Caco-2 (cell line): ENCODE measurements at regions not wholly inside any gene's neighbourhood (a gene's known extent, or its start where the extent isn't known, plus 50 kb on each side); places are given as distances from the start of the nearest gene placed in this dataset.
"Not testable (repeated sequence)": the region's sequence is repeated elsewhere in the genome, so short reads cannot be mapped to it uniquely, and the experiment has no call there.

Experiments used
- BruUV-seq: library from RNA; stranded (reverse); fragments of 400-500 nt; replicated peaks from 2 replicates; lab custom pipeline; 2021; lab: Mats Ljungman, UMichigan
- CTCF ChIA-PET: fragments of 300-600 bp; sonication (Branson Sonifier 250); formaldehyde crosslinking; loops from one replicate; lab custom pipeline; 2022; ENCODE audit warnings: antibody characterized with exemption; lab: Charles Lee
- POLR2A ChIA-PET: fragments of 300-600 bp; sonication (Branson Sonifier 250); formaldehyde crosslinking; loops from one replicate; lab custom pipeline; 2022; ENCODE audit warnings: antibody characterized with exemption; lab: Charles Lee
- DNase-seq, 2 experiments: peaks; one replicate each; pipeline versions ENCODE4 v3.0.0 to v3.0.0-alpha.2; 2020 to 2022
- H3K27me3 ChIP-seq: replicated peaks from 2 replicates; pipeline ENCODE4 v1.6.0; 2011; ENCODE audit warnings: low read length; ENCODE audit not compliant: control insufficient read depth, insufficient read depth
- H3K36me3 ChIP-seq: 2 replicates; pipeline ENCODE4 v1.5.1; 2011; ENCODE audit warnings: low read length; ENCODE audit not compliant: control insufficient read depth, insufficient read depth
- H3K4me1 ChIP-seq: fragments of 250-450 bp; sonication (Bioruptor Pico); 2 replicates; pipeline ENCODE4 v1.5.1; 2020; ENCODE audit warnings: mild to moderate bottlenecking
- H3K4me3 ChIP-seq: 2 replicates; pipeline ENCODE4 v1.5.1; 2011; ENCODE audit warnings: low read depth, mild to moderate bottlenecking, control low read depth, low read length
- H3K9me3 ChIP-seq: fragments of 250-450 bp; sonication (Bioruptor Pico); 2 replicates; pipeline ENCODE4 v1.5.1; 2020; ENCODE audit warnings: mild to moderate bottlenecking, moderate library complexity
- H3K27ac Mint-ChIP-seq: one replicate; pipeline ENCODE4 v1.8.0; 2022; ENCODE audit warnings: mixed read lengths; ENCODE audit not compliant: unreplicated experiment
- H3K27me3 Mint-ChIP-seq: one replicate; pipeline ENCODE4 v1.8.0; 2022; ENCODE audit warnings: mixed read lengths; ENCODE audit not compliant: insufficient read depth, unreplicated experiment
- H3K36me3 Mint-ChIP-seq: one replicate; pipeline ENCODE4 v1.8.0; 2022; ENCODE audit warnings: mild to moderate bottlenecking, mixed read lengths; ENCODE audit not compliant: insufficient read depth, unreplicated experiment
- H3K4me1 Mint-ChIP-seq: one replicate; pipeline ENCODE4 v1.8.0; 2022; ENCODE audit warnings: low read depth, mixed read lengths; ENCODE audit not compliant: unreplicated experiment
- H3K4me3 Mint-ChIP-seq: one replicate; pipeline ENCODE4 v1.8.0; 2022; ENCODE audit warnings: mild to moderate bottlenecking, moderate library complexity, mixed read lengths; ENCODE audit not compliant: unreplicated experiment
- H3K9me3 Mint-ChIP-seq: one replicate; pipeline ENCODE4 v1.8.0; 2022; ENCODE audit warnings: mixed read lengths; ENCODE audit not compliant: unreplicated experiment
- intact Hi-C: fragments of 100-400 bp; cut with micrococcal nuclease; formaldehyde crosslinking; loops from one replicate; pipeline ENCODE4 v1.10.0; 2022; ENCODE audit not compliant: unreplicated experiment

- H3K4me3 ChIP-seq, H3K4me1 ChIP-seq, BruUV-seq, H3K36me3 Mint-ChIP-seq, H3K27me3 Mint-ChIP-seq, H3K4me1 Mint-ChIP-seq, intact Hi-C loops, DNase-seq, H3K27me3 ChIP-seq, CTCF ChIA-PET, H3K36me3 ChIP-seq, H3K27ac Mint-ChIP-seq, H3K9me3 Mint-ChIP-seq, H3K4me3 Mint-ChIP-seq, POLR2A ChIA-PET, H3K9me3 ChIP-seq: not testable (repeated sequence)
Observed at GRCh38 chr7:56367411-56367810, 251.2 kb upstream of the NUPR2 start.

GRCh38 chr7:56366701-56367100 lies 250.5 kb upstream of the NUPR2 start:
- H3K27me3 Mint-ChIP-seq, H3K36me3 Mint-ChIP-seq, H3K4me3 Mint-ChIP-seq, H3K4me1 ChIP-seq, H3K4me1 Mint-ChIP-seq, intact Hi-C loops, H3K27ac Mint-ChIP-seq, BruUV-seq, DNase-seq, H3K9me3 ChIP-seq, H3K27me3 ChIP-seq, H3K36me3 ChIP-seq, H3K9me3 Mint-ChIP-seq, CTCF ChIA-PET, H3K4me3 ChIP-seq, POLR2A ChIA-PET: not testable (repeated sequence)

- POLR2A ChIA-PET, H3K9me3 ChIP-seq, intact Hi-C loops, BruUV-seq, H3K27me3 ChIP-seq, CTCF ChIA-PET, H3K27me3 Mint-ChIP-seq, H3K4me1 Mint-ChIP-seq, H3K36me3 Mint-ChIP-seq, DNase-seq, H3K4me3 ChIP-seq, H3K4me3 Mint-ChIP-seq, H3K9me3 Mint-ChIP-seq, H3K27ac Mint-ChIP-seq, H3K4me1 ChIP-seq, H3K36me3 ChIP-seq: not testable (repeated sequence)
Observed at GRCh38 chr7:56352576-56352975, 236.4 kb upstream of the NUPR2 start.

- H3K27me3 Mint-ChIP-seq, result not testable (repeated sequence)
Observed at GRCh38 chr7:56351181-56351580, 235.0 kb upstream of the NUPR2 start.

GRCh38 chr7:56348311-56348710 lies 232.1 kb upstream of the NUPR2 start:
- intact Hi-C loops, H3K4me3 ChIP-seq, DNase-seq, H3K9me3 ChIP-seq, POLR2A ChIA-PET, H3K36me3 ChIP-seq, H3K36me3 Mint-ChIP-seq, H3K27ac Mint-ChIP-seq, H3K9me3 Mint-ChIP-seq, BruUV-seq, CTCF ChIA-PET, H3K4me1 ChIP-seq, H3K4me1 Mint-ChIP-seq, H3K27me3 Mint-ChIP-seq, H3K4me3 Mint-ChIP-seq, H3K27me3 ChIP-seq: not testable (repeated sequence)

More at GRCh38 chr7:56351181-56351580, 235.0 kb upstream of the NUPR2 start:
- H3K9me3 ChIP-seq, BruUV-seq, intact Hi-C loops, H3K4me1 ChIP-seq, DNase-seq, H3K27me3 ChIP-seq, H3K27ac Mint-ChIP-seq, CTCF ChIA-PET, H3K36me3 ChIP-seq, H3K4me1 Mint-ChIP-seq, POLR2A ChIA-PET, H3K9me3 Mint-ChIP-seq, H3K36me3 Mint-ChIP-seq, H3K4me3 ChIP-seq, H3K4me3 Mint-ChIP-seq: not testable (repeated sequence)

- intact Hi-C loops, H3K4me1 ChIP-seq, H3K4me3 ChIP-seq, H3K4me3 Mint-ChIP-seq, H3K36me3 Mint-ChIP-seq, BruUV-seq, H3K27ac Mint-ChIP-seq, H3K36me3 ChIP-seq, H3K4me1 Mint-ChIP-seq, DNase-seq, H3K9me3 ChIP-seq, POLR2A ChIA-PET, H3K27me3 Mint-ChIP-seq, CTCF ChIA-PET, H3K27me3 ChIP-seq: not testable (repeated sequence)
- peaks cover 36% of the 10 kb centered on the region for H3K9me3 Mint-ChIP-seq
Observed at GRCh38 chr7:56328327-56328726, 212.1 kb upstream of the NUPR2 start.
